ENCODE measurements at regions not wholly inside any gene's neighbourhood (a gene's known extent, or its start where the extent isn't known, plus 50 kb on each side); places are given as distances from the start of the nearest gene placed in this dataset.

- DNase-seq, result no peak
- H3K27ac ChIP-seq (ENCODE audit: low read depth, low read length), result no peak overlapping the region
- peaks cover 2% of the 10 kb centered on the region for H3K9me3 Mint-ChIP-seq
- no peaks in the 10 kb centered on the region for H3K36me3 Mint-ChIP-seq (ENCODE audit: low read depth)
- no peaks in the 10 kb centered on the region for H3K9me3 ChIP-seq (ENCODE audit: control insufficient read depth, low read length)
- H3K27me3 ChIP-seq (ENCODE audit: control insufficient read depth, insufficient read depth, low read length, poor library complexity, severe bottlenecking), result peaks cover 10% of the 10 kb centered on the region
- no peak for TF ChIP-seq CTCF (conservative IDR thresholded peaks at IDR 0.05)
- 100% methylated on average over 1 of the region's 1 CpG for WGBS, 2 experiments (ENCODE audit: insufficient coverage in 1 of 2, insufficient read length in 1 of 2)
- no peak overlapping the region for H3K4me3 Mint-ChIP-seq
- peaks cover 6% of the 10 kb centered on the region for H3K4me1 Mint-ChIP-seq
- no peak overlapping the region for H3K4me3 ChIP-seq (ENCODE audit: low read length)
- H3K9ac ChIP-seq (ENCODE audit: extremely low read depth, low read length, poor library complexity, severe bottlenecking), result no peak overlapping the region
- H3K27me3 Mint-ChIP-seq (ENCODE audit: insufficient read depth), result peaks cover 18% of the 10 kb centered on the region
- no peaks in the 10 kb centered on the region for H3K36me3 ChIP-seq (ENCODE audit: control insufficient read depth, insufficient read depth, low read length)
- H3K27ac Mint-ChIP-seq, result no peak overlapping the region
- H3K4me1 ChIP-seq (ENCODE audit: control insufficient read depth, insufficient read depth, low read length), result no peaks in the 10 kb centered on the region
Measured at GRCh38 chr6:21442874-21443273, 150.7 kb upstream of the SOX4 start.

- H3K4me3 ChIP-seq (ENCODE audit: low read length), result no peak overlapping the region
- Mint-ChIP-seq H3K4me3 (no peak overlapping the region), H3K27ac (no peak overlapping the region), H3K9me3 (peaks cover 2% of the 10 kb centered on the region), H3K4me1 (peaks cover 20% of the 10 kb centered on the region), H3K27me3 (ENCODE audit: insufficient read depth) (peaks cover 21% of the 10 kb centered on the region), H3K36me3 (ENCODE audit: low read depth) (no peaks in the 10 kb centered on the region)
- no peak overlapping the region for H3K9ac ChIP-seq (ENCODE audit: extremely low read depth, low read length, poor library complexity, severe bottlenecking)
- DNase-seq, result no peak
- H3K9me3 ChIP-seq (ENCODE audit: control insufficient read depth, low read length), result no peaks in the 10 kb centered on the region
- 92% methylated on average over 7 to 10 of the region's 10 CpGs for WGBS, 2 experiments (ENCODE audit: insufficient coverage in 1 of 2, insufficient read length in 1 of 2)
- peaks cover 3% of the 10 kb centered on the region for H3K4me1 ChIP-seq (ENCODE audit: control insufficient read depth, insufficient read depth, low read length)
- no peaks in the 10 kb centered on the region for H3K36me3 ChIP-seq (ENCODE audit: control insufficient read depth, insufficient read depth, low read length)
- peaks cover 10% of the 10 kb centered on the region for H3K27me3 ChIP-seq (ENCODE audit: control insufficient read depth, insufficient read depth, low read length, poor library complexity, severe bottlenecking)
- no peak for TF ChIP-seq CTCF (conservative IDR thresholded peaks at IDR 0.05)
- no peak overlapping the region for H3K27ac ChIP-seq (ENCODE audit: low read depth, low read length)
Measured at GRCh38 chr6:21444711-21445260, 148.8 kb upstream of the SOX4 start.

- H3K9me3 Mint-ChIP-seq, result no peaks in the 10 kb centered on the region
- no peak overlapping the region for H3K27ac Mint-ChIP-seq
- TF ChIP-seq CTCF (conservative IDR thresholded peaks at IDR 0.05), result no peak
- Histone ChIP-seq H3K36me3 (ENCODE audit: control insufficient read depth, insufficient read depth, low read length) (no peaks in the 10 kb centered on the region), H3K4me3 (ENCODE audit: low read length) (no peak overlapping the region), H3K27ac (ENCODE audit: low read depth, low read length) (no peak overlapping the region), H3K9ac (ENCODE audit: extremely low read depth, low read length, poor library complexity, severe bottlenecking) (no peak overlapping the region), H3K27me3 (ENCODE audit: control insufficient read depth, insufficient read depth, low read length, poor library complexity, severe bottlenecking) (peaks cover 10% of the 10 kb centered on the region), H3K9me3 (ENCODE audit: control insufficient read depth, low read length) (no peaks in the 10 kb centered on the region), H3K4me1 (ENCODE audit: control insufficient read depth, insufficient read depth, low read length) (peaks cover 11% of the 10 kb centered on the region)
- H3K4me3 Mint-ChIP-seq, result no peak overlapping the region
- H3K36me3 Mint-ChIP-seq (ENCODE audit: low read depth), result no peaks in the 10 kb centered on the region
- WGBS, 2 experiments (ENCODE audit: insufficient coverage in 1 of 2, insufficient read length in 1 of 2), result 76 to 79% methylated on average over 3 to 5 of the region's 5 CpGs
- peaks cover 31% of the 10 kb centered on the region for H3K4me1 Mint-ChIP-seq
- H3K27me3 Mint-ChIP-seq (ENCODE audit: insufficient read depth), result peaks cover 21% of the 10 kb centered on the region
- DNase-seq, result no peak
Measured at GRCh38 chr6:21447987-21448386, 145.6 kb upstream of the SOX4 start.

Data from endodermal cell (in vitro differentiated cells).